Adrenal gland (tissue), 9 donors: ENCODE measurements at regions not wholly inside any gene's neighbourhood (a gene's known extent, or its start where the extent isn't known, plus 50 kb on each side); places are given as distances from the start of the nearest gene placed in this dataset.

Experiments
- DNase-seq, 7 donors: peaks; one replicate each; pipeline ENCODE4 v3.0.0-alpha.2; 2019 to 2020
- H3K27ac ChIP-seq, 5 donors: fragments of 200-600 bp; sonication (generic) in 4 of 5; 1 replicate in 3 of 5; 2 replicates in 2 of 5; pipeline versions ENCODE4 v1.5.1 to v1.8.0; 2016 to 2020; ENCODE audit warnings: mild to moderate bottlenecking in 1 of 5
- H3K27me3 ChIP-seq: fragments of 200-600 bp; 2 replicates; pipeline ENCODE4 v1.8.0; 2021
- H3K36me3 ChIP-seq, 2 donors: fragments of 200-600 bp; replicated peaks in 1 of 2; 1 replicate in 1 of 2; 2 replicates in 1 of 2; pipeline versions ENCODE4 v1.5.1 to v1.8.0; 2018 to 2022
- H3K4me1 ChIP-seq, 2 donors: fragments of 200-600 bp; replicated peaks in 1 of 2; 1 replicate in 1 of 2; 2 replicates in 1 of 2; pipeline versions ENCODE4 v1.5.1 to v1.8.0; 2018 to 2021
- H3K4me3 ChIP-seq, 4 donors: fragments of 200-600 bp; sonication (generic) in 3 of 4; one replicate each; pipeline ENCODE4 v1.5.1; 2016 to 2018
- H3K9me3 ChIP-seq, 3 donors: fragments of 200-600 bp; sonication (generic) in 1 of 3; replicated peaks in 1 of 3; 1 replicate in 2 of 3; 2 replicates in 1 of 3; pipeline versions ENCODE4 v1.5.1 to v1.8.0; 2016 to 2021
- POLR2A ChIP-seq, 2 donors: fragments of 450-650 bp; IDR thresholded peaks; one replicate each; pipeline ENCODE4 v1.6.1; 2017; ENCODE audit warnings: antibody characterized with exemption in 2 of 2, mild to moderate bottlenecking in 2 of 2, moderate library complexity in 1 of 2
- WGBS, 4 donors: extraction: QIAGEN DNeasy Blood & Tissue Kit in 2 of 4; methylation state at CpG; one replicate each; pipeline versions ENCODE4 v1.1.5 to v1.1.7; 2013 to 2017; 5-methylcytosine and 5-hydroxymethylcytosine counted together
- intact Hi-C, 2 donors: fragments of 100-400 bp; cut with DNase I; formaldehyde crosslinking; loops; one replicate each; pipeline versions ENCODE4 v1.14.1 to v1.15.0; 2022 to 2023
- TF ChIP-seq, protein P1 (sequence below), 6 experiments: fragments of 450-650 bp in 4 of 6; fragments of 200-600 bp in 2 of 6; sonication (generic) in 1 of 6; IDR thresholded peaks; 1 replicate in 5 of 6; 2 replicates in 1 of 6; pipeline versions ENCODE4 v1.5.1 to v1.8.0; 2016 to 2021; ENCODE audit warnings: antibody characterized with exemption in 6 of 6, mild to moderate bottlenecking in 2 of 6, moderate library complexity in 1 of 6
- donor health status: healthy with polysubstance abuse.
- donor health status: Bipolar disorder and iron deficiency.
- donor health status: DM: yes; HTN: yes; CAD: no.
- donor health status: DM: no; HTN: no; CAD: no.
- donor health status: DM: no; HTN: no; CAD: no.

DNA sequence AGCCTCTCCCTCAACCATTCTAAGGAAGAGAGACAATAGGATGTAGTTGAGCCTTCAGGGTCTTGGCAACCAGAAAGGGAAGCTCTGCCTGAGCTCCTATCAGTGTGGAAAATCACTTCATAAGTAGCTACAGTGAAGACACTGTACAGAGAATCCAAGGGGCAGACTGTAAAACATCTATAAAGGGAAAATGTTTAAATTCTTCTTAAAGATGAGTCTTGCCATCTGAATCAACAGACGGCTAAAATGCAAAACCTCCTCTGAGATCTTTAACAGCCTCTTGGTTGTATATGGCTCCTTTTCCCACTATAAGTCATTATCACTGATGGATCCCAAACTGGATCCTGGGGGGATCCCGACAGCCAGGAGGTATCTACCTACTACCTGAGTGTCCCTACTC is 239.2 kb upstream of the SOX9 start:
- Histone ChIP-seq H3K27me3 (no peaks in the 10 kb centered on the region), H3K4me3 (no peak overlapping the region), H3K27ac (no peak overlapping the region), H3K4me1 (no peaks in the 10 kb centered on the region), H3K36me3 (no peaks in the 10 kb centered on the region), H3K9me3 (no peaks in the 10 kb centered on the region)
- intact Hi-C loops, result no loop called here
- no peak for DNase-seq
- WGBS, 4 donors, result 71 to 87% (median 82%) methylated on average over 2 of the region's 2 CpGs
- TF ChIP-seq, protein P1, sequence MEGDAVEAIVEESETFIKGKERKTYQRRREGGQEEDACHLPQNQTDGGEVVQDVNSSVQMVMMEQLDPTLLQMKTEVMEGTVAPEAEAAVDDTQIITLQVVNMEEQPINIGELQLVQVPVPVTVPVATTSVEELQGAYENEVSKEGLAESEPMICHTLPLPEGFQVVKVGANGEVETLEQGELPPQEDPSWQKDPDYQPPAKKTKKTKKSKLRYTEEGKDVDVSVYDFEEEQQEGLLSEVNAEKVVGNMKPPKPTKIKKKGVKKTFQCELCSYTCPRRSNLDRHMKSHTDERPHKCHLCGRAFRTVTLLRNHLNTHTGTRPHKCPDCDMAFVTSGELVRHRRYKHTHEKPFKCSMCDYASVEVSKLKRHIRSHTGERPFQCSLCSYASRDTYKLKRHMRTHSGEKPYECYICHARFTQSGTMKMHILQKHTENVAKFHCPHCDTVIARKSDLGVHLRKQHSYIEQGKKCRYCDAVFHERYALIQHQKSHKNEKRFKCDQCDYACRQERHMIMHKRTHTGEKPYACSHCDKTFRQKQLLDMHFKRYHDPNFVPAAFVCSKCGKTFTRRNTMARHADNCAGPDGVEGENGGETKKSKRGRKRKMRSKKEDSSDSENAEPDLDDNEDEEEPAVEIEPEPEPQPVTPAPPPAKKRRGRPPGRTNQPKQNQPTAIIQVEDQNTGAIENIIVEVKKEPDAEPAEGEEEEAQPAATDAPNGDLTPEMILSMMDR (IDR thresholded peaks at IDR 0.05), result no peak
- no peak for TF ChIP-seq POLR2A (IDR thresholded peaks at IDR 0.05)

DNA sequence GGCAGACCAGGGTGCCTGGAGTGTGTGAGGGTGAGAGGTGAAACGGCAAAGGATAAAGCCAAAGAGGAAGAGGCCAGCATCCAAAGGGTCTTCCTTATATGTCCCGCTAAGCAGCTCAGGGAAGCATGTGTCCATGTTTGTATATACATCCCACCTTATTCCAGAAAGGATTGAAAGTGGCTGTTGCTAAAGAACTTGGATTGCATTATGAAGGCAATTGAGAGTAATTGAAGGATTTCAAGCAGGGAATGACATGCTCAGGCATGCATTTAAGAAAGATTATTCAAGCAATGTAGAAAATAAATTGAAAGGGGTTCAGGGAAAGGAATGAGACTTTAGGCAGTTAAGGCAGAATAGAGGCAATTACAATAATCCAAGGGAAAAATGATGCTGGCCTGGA is 237.6 kb upstream of the SOX9 start:
- Histone ChIP-seq H3K27me3 (no peaks in the 10 kb centered on the region), H3K9me3 (no peaks in the 10 kb centered on the region), H3K4me1 (no peaks in the 10 kb centered on the region), H3K27ac (no peak overlapping the region), H3K4me3 (no peak overlapping the region), H3K36me3 (no peaks in the 10 kb centered on the region)
- 74 to 85% (median 80%) methylated on average over 2 of the region's 2 CpGs for WGBS, 4 donors
- intact Hi-C loops, result no loop called here
- TF ChIP-seq, protein P1 (IDR thresholded peaks at IDR 0.05), result no peak
- TF ChIP-seq POLR2A (IDR thresholded peaks at IDR 0.05), result no peak
- no peak for DNase-seq

DNA sequence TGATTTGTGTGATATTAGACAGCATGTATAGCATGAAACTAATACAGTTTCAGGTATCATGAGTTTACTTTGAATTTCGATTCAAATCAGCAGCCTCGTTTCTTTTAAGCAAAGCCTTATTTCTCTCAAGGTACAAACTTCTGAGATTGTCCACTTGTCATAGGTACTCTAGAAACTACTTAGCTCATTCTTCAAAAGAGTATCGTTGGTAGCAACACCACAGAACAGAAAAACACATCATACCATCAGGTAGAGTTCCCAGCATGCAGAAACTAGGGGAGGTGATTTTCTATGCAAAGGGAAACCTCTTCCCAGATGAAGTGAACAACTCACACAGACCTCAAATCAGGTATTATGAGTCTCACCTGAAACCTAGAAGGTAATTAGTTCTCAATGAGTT is 237.0 kb upstream of the SOX9 start:
- no peaks in the 10 kb centered on the region for H3K4me1 ChIP-seq
- no peak for TF ChIP-seq POLR2A (IDR thresholded peaks at IDR 0.05)
- TF ChIP-seq, protein P1 (IDR thresholded peaks at IDR 0.05), result no peak
- no peak overlapping the region for H3K27ac ChIP-seq
- no peak overlapping the region for H3K4me3 ChIP-seq
- H3K27me3 ChIP-seq, result no peaks in the 10 kb centered on the region
- DNase-seq, result no peak
- WGBS, 4 donors, result 62 to 73% (median 71%) methylated on average over 3 of the region's 3 CpGs
- intact Hi-C loops, result no loop called here
- H3K9me3 ChIP-seq, result no peaks in the 10 kb centered on the region
- no peaks in the 10 kb centered on the region for H3K36me3 ChIP-seq

DNA sequence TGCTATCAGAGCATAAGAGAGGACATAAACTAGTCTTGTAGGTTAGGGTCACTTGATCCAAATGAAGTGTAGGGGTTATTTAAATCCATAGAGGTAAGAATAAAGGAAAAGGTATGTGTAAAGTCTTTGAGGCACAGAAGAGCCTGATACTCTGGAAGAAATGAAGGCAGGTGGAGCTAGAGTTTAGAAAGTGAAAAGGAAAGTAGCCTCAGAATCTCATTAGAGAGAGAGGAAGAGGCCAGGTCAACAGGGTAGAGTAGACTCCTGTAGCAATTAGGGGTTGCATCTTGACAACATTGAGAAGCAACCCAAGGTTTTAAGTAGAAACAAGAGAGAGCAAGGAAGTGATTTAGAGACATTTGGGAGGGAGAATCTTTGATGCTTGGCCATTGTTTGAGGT is 235.2 kb upstream of the SOX9 start:
- no peak for TF ChIP-seq POLR2A (IDR thresholded peaks at IDR 0.05)
- TF ChIP-seq, protein P1 (IDR thresholded peaks at IDR 0.05), result no peak
- Histone ChIP-seq H3K4me3 (no peak overlapping the region), H3K36me3 (no peaks in the 10 kb centered on the region), H3K4me1 (no peaks in the 10 kb centered on the region), H3K9me3 (no peaks in the 10 kb centered on the region), H3K27ac (no peak overlapping the region), H3K27me3 (no peaks in the 10 kb centered on the region)
- no peak for DNase-seq
- intact Hi-C loops, result no loop called here
